ENCODE measurements at regions not wholly inside any gene's neighbourhood (a gene's known extent, or its start where the extent isn't known, plus 50 kb on each side); places are given as distances from the start of the nearest gene placed in this dataset.

- Histone ChIP-seq H3K36me3 (ENCODE audit: control insufficient read depth in 2 of 2, insufficient read depth in 1 of 2, low read length in 2 of 2) (no peaks in the 10 kb centered on the region), H3K4me1 (ENCODE audit: control insufficient read depth, insufficient read depth, low read length) (no peaks in the 10 kb centered on the region), H3K9me3 (ENCODE audit: control insufficient read depth, insufficient read depth, low read depth, low read length) (no peaks in the 10 kb centered on the region; the same call in 1 of the 2 replicates), H3K27ac (ENCODE audit: extremely low read depth, low read depth, low read length) (no peak overlapping the region), H3K4me3 (ENCODE audit: low read depth, low read length) (no peak overlapping the region)
- ChIA-PET CTCF (interaction anchor here (0.6 kb wide), 1 partner anchor 817 kb away, joined by 5 read pairs; no protein-coding TSS in a partner anchor), POLR2A (no interaction called here)
- TF ChIP-seq ZBTB6 (tag by site-specific recombination; IDR thresholded peaks at IDR 0.05): no peak
- peak; percentile 18; the same call in 1 of the 2 replicates for TF ChIP-seq ZNF184 (tag by site-specific recombination; IDR thresholded peaks at IDR 0.05)
Observed at GRCh38 chr21:35619184-35619583, 441.1 kb downstream of the SETD4 start.

GRCh38 chr21:35617491-35617890, 442.8 kb downstream of the SETD4 start:
- Histone ChIP-seq H3K9me3 (ENCODE audit: control insufficient read depth, insufficient read depth, low read depth, low read length) (no peaks in the 10 kb centered on the region; the same call in 1 of the 2 replicates), H3K4me1 (ENCODE audit: control insufficient read depth, insufficient read depth, low read length) (no peaks in the 10 kb centered on the region), H3K36me3 (ENCODE audit: control insufficient read depth in 2 of 2, insufficient read depth in 1 of 2, low read length in 2 of 2) (no peaks in the 10 kb centered on the region), H3K4me3 (ENCODE audit: low read depth, low read length) (no peak overlapping the region), H3K27ac (ENCODE audit: extremely low read depth, low read depth, low read length) (no peak overlapping the region)
- TF ChIP-seq ZFP41 (tag by site-specific recombination; IDR thresholded peaks at IDR 0.05; ENCODE audit: borderline replicate concordance): no peak
- no peak for TF ChIP-seq SCRT2 (tag by site-specific recombination; IDR thresholded peaks at IDR 0.05)
- TF ChIP-seq, protein P1, sequence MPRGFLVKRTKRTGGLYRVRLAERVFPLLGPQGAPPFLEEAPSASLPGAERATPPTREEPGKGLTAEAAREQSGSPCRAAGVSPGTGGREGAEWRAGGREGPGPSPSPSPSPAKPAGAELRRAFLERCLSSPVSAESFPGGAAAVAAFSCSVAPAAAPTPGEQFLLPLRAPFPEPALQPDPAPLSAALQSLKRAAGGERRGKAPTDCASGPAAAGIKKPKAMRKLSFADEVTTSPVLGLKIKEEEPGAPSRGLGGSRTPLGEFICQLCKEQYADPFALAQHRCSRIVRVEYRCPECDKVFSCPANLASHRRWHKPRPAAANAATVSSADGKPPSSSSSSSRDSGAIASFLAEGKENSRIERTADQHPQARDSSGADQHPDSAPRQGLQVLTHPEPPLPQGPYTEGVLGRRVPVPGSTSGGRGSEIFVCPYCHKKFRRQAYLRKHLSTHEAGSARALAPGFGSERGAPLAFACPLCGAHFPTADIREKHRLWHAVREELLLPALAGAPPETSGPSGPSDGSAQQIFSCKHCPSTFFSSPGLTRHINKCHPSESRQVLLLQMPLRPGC (tag by site-specific recombination; IDR thresholded peaks at IDR 0.05): no peak
- TF ChIP-seq ZNF791 (tag by site-specific recombination; IDR thresholded peaks at IDR 0.05): no peak
- TF ChIP-seq ZNF341 (tag by site-specific recombination; IDR thresholded peaks at IDR 0.05; ENCODE audit: low read depth): no peak
- ChIA-PET CTCF (interaction anchor here (1.1 to 2.3 kb wide), 4 partner anchors 12 to 222 kb away, joined by 3 to 8 read pairs (median 4); no protein-coding TSS in a partner anchor), POLR2A (interaction anchor here (1.1 kb wide), 1 partner anchor 729 kb away, joined by 4 read pairs; no protein-coding TSS in a partner anchor)

DNA sequence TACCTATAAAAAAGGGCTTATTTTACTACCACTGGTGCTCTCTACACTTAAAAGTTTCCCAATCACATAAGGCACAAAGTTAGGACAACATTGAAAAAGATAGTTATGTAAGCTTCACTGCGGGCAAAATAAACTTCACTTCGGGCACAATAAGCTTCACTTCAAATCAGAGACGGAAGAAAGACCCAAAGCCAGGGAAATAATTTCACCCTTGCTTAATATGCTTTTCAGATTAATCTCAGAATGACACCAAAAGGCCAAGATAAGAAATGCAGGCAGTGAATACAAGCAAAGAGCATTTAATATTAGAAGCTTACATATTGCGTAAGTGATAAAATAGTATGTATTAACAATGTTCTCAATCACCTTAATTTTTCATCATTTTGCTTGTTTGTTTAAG, 444.2 kb downstream of the SETD4 start:
- ChIA-PET POLR2A (interaction anchor here (1.0 kb wide), 1 partner anchor 726 kb away, joined by 3 read pairs; no protein-coding TSS in a partner anchor), CTCF (interaction anchor here (0.6 to 2.3 kb wide), 9 partner anchors 12 to 928 kb away, joined by 3 to 8 read pairs (median 3); no protein-coding TSS in a partner anchor)
- no peak overlapping the region for H3K27ac ChIP-seq (ENCODE audit: extremely low read depth, low read depth, low read length)

GRCh38 chr21:35615325-35615724, 445.0 kb downstream of the SETD4 start:
- CTCF ChIA-PET: interaction anchor here (0.6 to 0.9 kb wide), 3 partner anchors 39 to 724 kb away, joined by 3 read pairs; no protein-coding TSS in a partner anchor
- TF ChIP-seq, protein P1 (tag by site-specific recombination; IDR thresholded peaks at IDR 0.05): no peak
- TF ChIP-seq ZFP3 (tag by site-specific recombination; IDR thresholded peaks at IDR 0.05; ENCODE audit: low read depth) (no peak), TCF7L2 (IDR thresholded peaks at IDR 0.05; ENCODE audit: borderline replicate concordance, low read depth, low read length) (no peak), ZNF266 (tag by site-specific recombination; IDR thresholded peaks at IDR 0.05; ENCODE audit: low read depth) (no peak), PRDM10 (tag by site-specific recombination; IDR thresholded peaks at IDR 0.05) (no peak), KLF7 (tag by site-specific recombination; IDR thresholded peaks at IDR 0.05; ENCODE audit: borderline replicate concordance) (no peak), RBAK (tag by site-specific recombination; IDR thresholded peaks at IDR 0.05) (no peak), ZNF785 (tag by site-specific recombination; IDR thresholded peaks at IDR 0.05) (no peak)

More for the DNA sequence above, 444.2 kb downstream of the SETD4 start:
- H3K4me3 ChIP-seq (ENCODE audit: low read depth, low read length): no peak overlapping the region
- no peaks in the 10 kb centered on the region for H3K4me1 ChIP-seq (ENCODE audit: control insufficient read depth, insufficient read depth, low read length)
- H3K9me3 ChIP-seq (ENCODE audit: control insufficient read depth, insufficient read depth, low read depth, low read length): no peaks in the 10 kb centered on the region
- no peaks in the 10 kb centered on the region for H3K36me3 ChIP-seq (ENCODE audit: control insufficient read depth in 2 of 2, insufficient read depth in 1 of 2, low read length in 2 of 2)
- peak; percentile 65 for TF ChIP-seq ZNF335 (tag by site-specific recombination; conservative IDR thresholded peaks at IDR 0.05)
- TF ChIP-seq ZNF654 (tag by site-specific recombination; IDR thresholded peaks at IDR 0.05; ENCODE audit: low read depth): peak; percentile 51
- no peak for TF ChIP-seq ZSCAN5A (tag by site-specific recombination; IDR thresholded peaks at IDR 0.05)

More at GRCh38 chr21:35615325-35615724, 445.0 kb downstream of the SETD4 start:
- Histone ChIP-seq H3K4me3 (ENCODE audit: low read depth, low read length) (no peak overlapping the region), H3K4me1 (ENCODE audit: control insufficient read depth, insufficient read depth, low read length) (no peaks in the 10 kb centered on the region), H3K36me3 (ENCODE audit: control insufficient read depth in 2 of 2, insufficient read depth in 1 of 2, low read length in 2 of 2) (no peaks in the 10 kb centered on the region), H3K27ac (ENCODE audit: extremely low read depth, low read depth, low read length) (no peak overlapping the region), H3K9me3 (ENCODE audit: control insufficient read depth, insufficient read depth, low read depth, low read length) (no peaks in the 10 kb centered on the region)
- POLR2A ChIA-PET: no interaction called here

All from HEK293 (cell line).